PC-3 (cell line): ENCODE measurements at regions not wholly inside any gene's neighbourhood (a gene's known extent, or its start where the extent isn't known, plus 50 kb on each side); places are given as distances from the start of the nearest gene placed in this dataset.
"Not testable (repeated sequence)": the region's sequence is repeated elsewhere in the genome, so short reads cannot be mapped to it uniquely, and the experiment has no call there.

ENCODE experiments used
- ATAC-seq: fragments of 200-7000 bp; cut with Tn5 transposase; 2 replicates; pipeline ENCODE4 v1.9.1; 2020; ENCODE audit warnings: mild to moderate bottlenecking, moderate library complexity
- BruUV-seq: library from RNA; stranded (reverse); fragments of 400-500 nt; replicated peaks from 2 replicates; lab custom pipeline; 2021; lab: Mats Ljungman, UMichigan
- CTCF ChIA-PET: fragments of 300-600 bp; sonication (Branson Sonifier 250); formaldehyde crosslinking; loops from one replicate; lab custom pipeline; 2022; ENCODE audit warnings: antibody characterized with exemption; lab: Charles Lee
- POLR2A ChIA-PET: fragments of 300-600 bp; sonication (Branson Sonifier 250); formaldehyde crosslinking; loops from one replicate; lab custom pipeline; 2022; ENCODE audit warnings: antibody characterized with exemption; ENCODE audit not compliant: unreplicated experiment; lab: Charles Lee
- DNase-seq: peaks from one replicate; pipeline ENCODE4 v3.0.0-alpha.2; 2015
- H2AFZ ChIP-seq: fragments of 300-600 bp; sonication (generic); 2 replicates; pipeline ENCODE4 v1.6.0; 2016; ENCODE audit warnings: antibody characterized with exemption, low read length
- H3F3A ChIP-seq: fragments of 300-600 bp; sonication (generic); one replicate; pipeline ENCODE4 v1.6.0; 2017; ENCODE audit warnings: antibody characterized with exemption, low read length, control low read depth, mild to moderate bottlenecking; ENCODE audit not compliant: unreplicated experiment
- H3K27ac ChIP-seq: fragments of 300-600 bp; sonication (generic); 2 replicates; pipeline ENCODE4 v1.5.1; 2016; ENCODE audit warnings: mild to moderate bottlenecking, low read length
- H3K27me3 ChIP-seq: fragments of 300-600 bp; sonication (generic); 2 replicates; pipeline ENCODE4 v1.6.1; 2016; ENCODE audit warnings: low read length, mixed read lengths
- H3K36me3 ChIP-seq: fragments of 300-600 bp; sonication (generic); 2 replicates; pipeline ENCODE4 v1.6.1; 2016; ENCODE audit warnings: low read depth, mixed run types, low read length, mixed read lengths
- H3K4me1 ChIP-seq: fragments of 300-600 bp; sonication (generic); 2 replicates; pipeline ENCODE4 v1.5.1; 2016; ENCODE audit warnings: low read length; ENCODE audit not compliant: insufficient read depth
- H3K4me2 ChIP-seq: fragments of 300-600 bp; sonication (generic); 2 replicates; pipeline ENCODE4 v1.6.0; 2016; ENCODE audit warnings: low read length
- H3K4me3 ChIP-seq: fragments of 300-600 bp; sonication (generic); 2 replicates; pipeline ENCODE4 v1.5.1; 2016; ENCODE audit warnings: mild to moderate bottlenecking, low read length, mixed read lengths
- H3K79me2 ChIP-seq: fragments of 300-600 bp; sonication (generic); 2 replicates; pipeline ENCODE4 v1.6.1; 2017; ENCODE audit warnings: low read length, mixed read lengths
- H3K9ac ChIP-seq: fragments of 300-600 bp; sonication (generic); 2 replicates; pipeline ENCODE4 v1.6.0; 2016; ENCODE audit warnings: mild to moderate bottlenecking, low read length
- H3K9me2 ChIP-seq: fragments of 300-600 bp; sonication (generic); replicated peaks from 2 replicates; pipeline ENCODE4 v1.6.1; 2016; ENCODE audit warnings: mixed run types, low read length, mixed read lengths
- H3K9me3 ChIP-seq: fragments of 300-600 bp; sonication (generic); 2 replicates; pipeline ENCODE4 v1.6.1; 2016; ENCODE audit warnings: low read length, mixed read lengths
- H4K20me1 ChIP-seq: fragments of 300-600 bp; sonication (generic); 2 replicates; pipeline ENCODE4 v1.6.1; 2016; ENCODE audit warnings: low read length, mixed read lengths
- EZH2 ChIP-seq: fragments of 300-600 bp; sonication (generic); IDR thresholded peaks from one replicate; pipeline ENCODE4 v1.6.1; 2017; ENCODE audit warnings: antibody characterized with exemption, mild to moderate bottlenecking, low read length; ENCODE audit not compliant: unreplicated experiment
- EZH2phosphoT487 ChIP-seq: fragments of 300-600 bp; sonication (generic); IDR thresholded peaks from 2 replicates; pipeline ENCODE4 v1.6.1; 2018; ENCODE audit warnings: mild to moderate bottlenecking, antibody characterized with exemption, low read length, borderline replicate concordance
- intact Hi-C: fragments of 100-400 bp; cut with micrococcal nuclease; formaldehyde crosslinking; loops from 2 replicates; pipeline ENCODE4 v1.9.0; 2023
- TF ChIP-seq, protein P1 (sequence below): fragments of 300-600 bp; sonication (generic); conservative IDR thresholded peaks from 2 replicates; pipeline ENCODE4 v1.5.1; 2017; ENCODE audit warnings: antibody characterized with exemption, low read depth, mild to moderate bottlenecking, low read length

DNA sequence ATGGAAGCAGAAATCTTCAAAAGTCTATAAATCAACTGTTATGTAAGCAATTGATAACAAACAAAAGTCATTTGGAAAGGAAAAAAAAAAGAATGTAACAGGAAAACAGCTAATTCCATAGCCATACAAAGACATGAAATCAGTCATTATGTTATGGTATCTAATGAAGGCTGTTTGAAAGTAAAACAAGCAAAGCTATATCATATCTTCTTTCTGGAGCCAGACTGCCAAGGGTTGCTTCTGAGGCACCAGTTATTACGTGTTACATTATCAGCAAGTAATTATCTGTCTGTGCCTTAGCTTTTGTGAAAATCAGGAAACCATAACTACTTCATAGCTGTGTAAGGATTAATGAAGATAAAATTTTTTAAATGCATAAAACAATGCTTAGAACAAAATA is 480.2 kb downstream of the FAT4 start:
- Histone ChIP-seq H3K27me3 (no peaks in the 10 kb centered on the region), H4K20me1 (no peaks in the 10 kb centered on the region), H3K9me2 (no peaks in the 10 kb centered on the region), H3K4me1 (no peaks in the 10 kb centered on the region), H3F3A (no peaks in the 10 kb centered on the region), H3K4me3 (no peak overlapping the region), H3K4me2 (no peak overlapping the region), H3K36me3 (no peaks in the 10 kb centered on the region), H3K27ac (no peak overlapping the region), H2AFZ (no peak overlapping the region), H3K9me3 (no peaks in the 10 kb centered on the region), H3K9ac (no peak overlapping the region), H3K79me2 (no peaks in the 10 kb centered on the region)
- ChIA-PET POLR2A (no interaction called here), CTCF (no interaction called here)
- DNase-seq: no peak
- TF ChIP-seq EZH2 (no peak), EZH2phosphoT487 (no peak)
- TF ChIP-seq, protein P1, sequence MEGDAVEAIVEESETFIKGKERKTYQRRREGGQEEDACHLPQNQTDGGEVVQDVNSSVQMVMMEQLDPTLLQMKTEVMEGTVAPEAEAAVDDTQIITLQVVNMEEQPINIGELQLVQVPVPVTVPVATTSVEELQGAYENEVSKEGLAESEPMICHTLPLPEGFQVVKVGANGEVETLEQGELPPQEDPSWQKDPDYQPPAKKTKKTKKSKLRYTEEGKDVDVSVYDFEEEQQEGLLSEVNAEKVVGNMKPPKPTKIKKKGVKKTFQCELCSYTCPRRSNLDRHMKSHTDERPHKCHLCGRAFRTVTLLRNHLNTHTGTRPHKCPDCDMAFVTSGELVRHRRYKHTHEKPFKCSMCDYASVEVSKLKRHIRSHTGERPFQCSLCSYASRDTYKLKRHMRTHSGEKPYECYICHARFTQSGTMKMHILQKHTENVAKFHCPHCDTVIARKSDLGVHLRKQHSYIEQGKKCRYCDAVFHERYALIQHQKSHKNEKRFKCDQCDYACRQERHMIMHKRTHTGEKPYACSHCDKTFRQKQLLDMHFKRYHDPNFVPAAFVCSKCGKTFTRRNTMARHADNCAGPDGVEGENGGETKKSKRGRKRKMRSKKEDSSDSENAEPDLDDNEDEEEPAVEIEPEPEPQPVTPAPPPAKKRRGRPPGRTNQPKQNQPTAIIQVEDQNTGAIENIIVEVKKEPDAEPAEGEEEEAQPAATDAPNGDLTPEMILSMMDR: no peak
- intact Hi-C loops: no loop called here
- no TSS peak for BruUV-seq
- no peak for ATAC-seq

DNA sequence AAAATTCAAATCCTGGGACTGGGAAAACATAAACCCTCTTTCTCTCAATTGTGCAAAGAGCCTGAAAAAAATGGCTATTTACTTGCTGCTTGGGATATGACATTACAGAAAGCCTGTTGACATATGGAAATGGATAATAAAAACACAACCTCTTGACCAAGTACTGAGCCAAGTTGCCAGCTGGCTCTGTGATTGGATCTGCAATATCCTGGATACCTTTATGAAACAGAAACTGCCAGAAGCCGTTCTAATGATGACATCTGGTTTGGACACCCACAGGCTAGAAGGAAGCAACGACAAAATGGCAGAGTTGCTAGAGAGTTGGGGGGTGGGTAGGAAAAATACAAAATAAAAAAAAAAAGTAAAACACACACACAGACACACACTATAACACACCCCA is 481.4 kb downstream of the FAT4 start:
- TF ChIP-seq, protein P1: no peak
- TF ChIP-seq EZH2phosphoT487: no peak
- no peak for TF ChIP-seq EZH2
- no peaks in the 10 kb centered on the region for H3K36me3 ChIP-seq
- intact Hi-C loops: no loop called here
- no TSS peak for BruUV-seq
- H3K4me1 ChIP-seq: no peaks in the 10 kb centered on the region
- no peak overlapping the region for H3K4me3 ChIP-seq
- DNase-seq (no peak), ATAC-seq (no peak)
- no peak overlapping the region for H3K4me2 ChIP-seq
- no peak overlapping the region for H3K9ac ChIP-seq
- no peaks in the 10 kb centered on the region for H3K9me3 ChIP-seq
- H3K79me2 ChIP-seq: no peaks in the 10 kb centered on the region
- ChIA-PET CTCF (no interaction called here), POLR2A (no interaction called here)
- H4K20me1 ChIP-seq: no peaks in the 10 kb centered on the region
- H3K27me3 ChIP-seq: no peaks in the 10 kb centered on the region
- no peak overlapping the region for H3K27ac ChIP-seq
- no peaks in the 10 kb centered on the region for H3K9me2 ChIP-seq
- H3F3A ChIP-seq: no peaks in the 10 kb centered on the region
- H2AFZ ChIP-seq: no peak overlapping the region

DNA sequence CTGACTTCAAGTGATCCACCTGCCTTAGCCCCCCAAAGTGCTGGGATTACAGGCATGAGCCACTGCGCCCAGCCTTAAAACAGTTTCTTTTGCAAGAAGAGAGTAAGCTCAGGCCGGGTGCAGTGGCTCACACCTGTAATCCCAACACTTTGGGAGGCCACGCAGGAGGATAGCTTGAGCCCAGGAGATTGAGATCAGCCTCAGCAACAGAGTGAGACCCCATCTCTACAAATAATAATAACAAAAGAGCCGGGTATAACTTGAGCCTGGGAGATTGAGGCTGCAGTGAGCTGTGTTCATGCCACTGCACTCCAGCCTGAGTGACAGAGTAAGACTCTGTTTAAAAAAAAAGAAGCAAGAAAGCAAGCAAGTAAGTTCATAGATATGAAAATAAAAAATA is 482.9 kb downstream of the FAT4 start:
- H2AFZ ChIP-seq, H4K20me1 ChIP-seq, H3K36me3 ChIP-seq, H3K4me3 ChIP-seq, CTCF ChIA-PET, H3K9me2 ChIP-seq, ATAC-seq, H3K4me1 ChIP-seq, H3K27ac ChIP-seq, intact Hi-C loops, BruUV-seq, H3K4me2 ChIP-seq, DNase-seq, POLR2A ChIA-PET, H3K9me3 ChIP-seq, H3K27me3 ChIP-seq, H3K9ac ChIP-seq, H3F3A ChIP-seq, H3K79me2 ChIP-seq: not testable (repeated sequence)
